Bronchial epithelial cell (primary cell): ENCODE measurements at regions not wholly inside any gene's neighbourhood (a gene's known extent, or its start where the extent isn't known, plus 50 kb on each side); places are given as distances from the start of the nearest gene placed in this dataset.

Experiments used
- DNase-seq: peaks from one replicate; pipeline ENCODE4 v3.0.0-alpha.2; 2010; ENCODE audit warnings: low read depth
- FAIRE-seq: peaks from 2 replicates; lab custom pipeline; 2011; peaks lifted over from hg19 to GRCh38; lab: Jason Lieb, UNC
- H3K27me3 ChIP-seq: 2 replicates; pipeline ENCODE4 v1.5.1; 2011; ENCODE audit warnings: low read length; ENCODE audit not compliant: control insufficient read depth, insufficient read depth
- H3K36me3 ChIP-seq: 2 replicates; pipeline ENCODE4 v1.5.1; 2011; ENCODE audit warnings: low read length; ENCODE audit not compliant: control insufficient read depth, insufficient read depth
- H3K4me3 ChIP-seq: 2 replicates; pipeline ENCODE4 v1.5.1; 2011; ENCODE audit warnings: mild to moderate bottlenecking, low read depth, low read length, control low read depth
- CTCF ChIP-seq: IDR thresholded peaks from 2 replicates; pipeline ENCODE4 v1.5.1; 2011; ENCODE audit warnings: mild to moderate bottlenecking, moderate library complexity, low read length, control low read depth, inconsistent platforms; ENCODE audit not compliant: insufficient read depth, severe bottlenecking

- no peaks in the 10 kb centered on the region for H3K27me3 ChIP-seq
- no peak overlapping the region for H3K4me3 ChIP-seq
- no peak for TF ChIP-seq CTCF
- H3K36me3 ChIP-seq = no peaks in the 10 kb centered on the region
- DNase-seq = no peak
- FAIRE-seq = no peak
Measured at GRCh38 chr18:7358989-7359726, 128.3 kb downstream of the LRRC30 start.

- TF ChIP-seq CTCF = no peak
- Histone ChIP-seq H3K36me3 (no peaks in the 10 kb centered on the region), H3K4me3 (no peak overlapping the region), H3K27me3 (no peaks in the 10 kb centered on the region)
- DNase-seq = no peak
- no peak for FAIRE-seq
Measured at GRCh38 chr18:7360606-7361170, 129.8 kb downstream of the LRRC30 start.

GRCh38 chr18:7363338-7363737, 132.4 kb downstream of the LRRC30 start:
- DNase-seq (no peak), FAIRE-seq (no peak)
- H3K27me3 ChIP-seq = no peaks in the 10 kb centered on the region
- TF ChIP-seq CTCF = no peak
- H3K36me3 ChIP-seq = no peaks in the 10 kb centered on the region
- no peak overlapping the region for H3K4me3 ChIP-seq

- Histone ChIP-seq H3K4me3 (no peak overlapping the region), H3K36me3 (no peaks in the 10 kb centered on the region), H3K27me3 (no peaks in the 10 kb centered on the region)
- FAIRE-seq (peak; percentile 70), DNase-seq (no peak)
- TF ChIP-seq CTCF = no peak
Measured at GRCh38 chr18:7366597-7366996, 135.7 kb downstream of the LRRC30 start.

- FAIRE-seq = no peak
- no peak for TF ChIP-seq CTCF
- Histone ChIP-seq H3K4me3 (no peak overlapping the region), H3K27me3 (no peaks in the 10 kb centered on the region), H3K36me3 (no peaks in the 10 kb centered on the region)
- no peak for DNase-seq
Measured at GRCh38 chr18:7367336-7367735, 136.4 kb downstream of the LRRC30 start.

- Histone ChIP-seq H3K4me3 (no peak overlapping the region), H3K36me3 (no peaks in the 10 kb centered on the region), H3K27me3 (no peaks in the 10 kb centered on the region)
- TF ChIP-seq CTCF = no peak
- peak; percentile 76 for FAIRE-seq
- DNase-seq = no peak
Measured at GRCh38 chr18:7369006-7369405, 138.1 kb downstream of the LRRC30 start.
